Activated CD8-positive, alpha-beta T cell treated with anti-CD3 and anti-CD28 coated beads for 36 hours (primary cell): ENCODE measurements at regions not wholly inside any gene's neighbourhood (a gene's known extent, or its start where the extent isn't known, plus 50 kb on each side); places are given as distances from the start of the nearest gene placed in this dataset.

Source experiments
- ATAC-seq: fragments of 200-7000 bp; cut with Tn5 transposase; one replicate; pipeline ENCODE4 v1.10.0; 2021; ENCODE audit warnings: mild to moderate bottlenecking, moderate library complexity
- CTCF ChIA-PET: fragments of 350-600 bp; sonication (Branson Sonifier 250); formaldehyde crosslinking; loops from one replicate; lab custom pipeline; 2021; ENCODE audit warnings: antibody characterized with exemption; lab: Charles Lee
- POLR2A ChIA-PET: fragments of 350-600 bp; sonication (Branson Sonifier 250); formaldehyde crosslinking; loops from one replicate; lab custom pipeline; 2021; ENCODE audit warnings: antibody characterized with exemption; lab: Charles Lee
- DNase-seq: peaks from one replicate; pipeline ENCODE4 v3.0.0-alpha.2; 2020
- H3K27ac Mint-ChIP-seq: one replicate; pipeline ENCODE4 v1.8.0; 2021; ENCODE audit warnings: mild to moderate bottlenecking, mixed read lengths
- H3K27me3 Mint-ChIP-seq: one replicate; pipeline ENCODE4 v1.8.0; 2021; ENCODE audit warnings: mixed read lengths
- H3K36me3 Mint-ChIP-seq: one replicate; pipeline ENCODE4 v1.8.0; 2021; ENCODE audit warnings: low read depth, mixed read lengths
- H3K4me1 Mint-ChIP-seq: one replicate; pipeline ENCODE4 v1.8.0; 2021; ENCODE audit warnings: low read depth, mixed read lengths
- H3K4me3 Mint-ChIP-seq: one replicate; pipeline ENCODE4 v1.8.0; 2021; ENCODE audit warnings: mild to moderate bottlenecking, moderate library complexity, mixed read lengths
- H3K9me3 Mint-ChIP-seq: one replicate; pipeline ENCODE4 v1.8.0; 2021; ENCODE audit warnings: mixed read lengths
- intact Hi-C: fragments of 100-400 bp; cut with micrococcal nuclease; formaldehyde crosslinking; loops from one replicate; pipeline ENCODE4 v1.10.0; 2022
- TF ChIP-seq, protein P1 (sequence below): fragments of 200-600 bp; IDR thresholded peaks from one replicate; pipeline ENCODE4 v1.8.0; 2022; ENCODE audit warnings: antibody characterized with exemption, mild to moderate bottlenecking

DNA sequence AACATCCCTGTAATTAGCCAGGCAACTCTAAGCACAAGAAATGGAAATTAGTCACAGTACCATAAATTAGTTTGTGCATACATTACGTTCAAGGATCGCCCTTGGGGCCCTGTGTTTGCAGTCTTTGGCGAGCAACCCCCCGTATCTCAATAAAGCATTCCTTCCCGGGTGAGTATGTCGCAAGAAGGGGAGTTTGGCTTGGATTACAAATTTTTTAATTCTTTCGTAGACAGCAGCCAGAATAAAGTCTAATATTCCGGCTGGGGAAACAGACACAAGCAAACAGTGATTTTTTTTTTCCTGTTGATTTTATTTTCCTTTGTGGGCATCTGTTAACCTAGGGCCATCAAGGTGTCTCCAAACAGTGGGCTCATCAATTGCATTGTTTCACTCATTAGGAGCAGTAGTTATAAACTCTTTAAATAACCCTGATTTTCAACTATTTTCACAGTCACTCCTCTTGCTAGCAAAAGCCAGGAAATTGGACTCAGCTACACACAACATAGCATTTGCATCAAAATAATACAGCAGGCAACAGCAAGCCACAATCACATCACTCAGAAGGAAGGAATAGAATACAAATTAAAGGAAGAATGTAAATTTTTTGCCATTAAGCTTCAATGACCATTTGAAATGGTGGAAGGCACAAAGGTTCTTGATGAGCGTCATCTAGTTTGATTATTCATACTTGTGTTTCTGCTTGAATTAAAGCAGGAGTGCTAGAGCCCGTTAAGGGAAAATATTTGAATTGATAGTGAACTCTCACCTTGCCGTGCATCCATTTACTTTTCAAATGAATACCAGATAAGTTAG lies 85.3 kb downstream of the LINC00237 start:
- ChIA-PET CTCF (no interaction called here), POLR2A (no interaction called here)
- Mint-ChIP-seq H3K4me1 (peaks cover 2% of the 10 kb centered on the region), H3K4me3 (no peak overlapping the region), H3K27me3 (peaks cover 42% of the 10 kb centered on the region), H3K27ac (no peak overlapping the region), H3K36me3 (no peaks in the 10 kb centered on the region), H3K9me3 (no peaks in the 10 kb centered on the region)
- ATAC-seq: no peak
- TF ChIP-seq, protein P1, sequence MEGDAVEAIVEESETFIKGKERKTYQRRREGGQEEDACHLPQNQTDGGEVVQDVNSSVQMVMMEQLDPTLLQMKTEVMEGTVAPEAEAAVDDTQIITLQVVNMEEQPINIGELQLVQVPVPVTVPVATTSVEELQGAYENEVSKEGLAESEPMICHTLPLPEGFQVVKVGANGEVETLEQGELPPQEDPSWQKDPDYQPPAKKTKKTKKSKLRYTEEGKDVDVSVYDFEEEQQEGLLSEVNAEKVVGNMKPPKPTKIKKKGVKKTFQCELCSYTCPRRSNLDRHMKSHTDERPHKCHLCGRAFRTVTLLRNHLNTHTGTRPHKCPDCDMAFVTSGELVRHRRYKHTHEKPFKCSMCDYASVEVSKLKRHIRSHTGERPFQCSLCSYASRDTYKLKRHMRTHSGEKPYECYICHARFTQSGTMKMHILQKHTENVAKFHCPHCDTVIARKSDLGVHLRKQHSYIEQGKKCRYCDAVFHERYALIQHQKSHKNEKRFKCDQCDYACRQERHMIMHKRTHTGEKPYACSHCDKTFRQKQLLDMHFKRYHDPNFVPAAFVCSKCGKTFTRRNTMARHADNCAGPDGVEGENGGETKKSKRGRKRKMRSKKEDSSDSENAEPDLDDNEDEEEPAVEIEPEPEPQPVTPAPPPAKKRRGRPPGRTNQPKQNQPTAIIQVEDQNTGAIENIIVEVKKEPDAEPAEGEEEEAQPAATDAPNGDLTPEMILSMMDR: no peak
- DNase-seq: no peak
- intact Hi-C loops: no loop called here

DNA sequence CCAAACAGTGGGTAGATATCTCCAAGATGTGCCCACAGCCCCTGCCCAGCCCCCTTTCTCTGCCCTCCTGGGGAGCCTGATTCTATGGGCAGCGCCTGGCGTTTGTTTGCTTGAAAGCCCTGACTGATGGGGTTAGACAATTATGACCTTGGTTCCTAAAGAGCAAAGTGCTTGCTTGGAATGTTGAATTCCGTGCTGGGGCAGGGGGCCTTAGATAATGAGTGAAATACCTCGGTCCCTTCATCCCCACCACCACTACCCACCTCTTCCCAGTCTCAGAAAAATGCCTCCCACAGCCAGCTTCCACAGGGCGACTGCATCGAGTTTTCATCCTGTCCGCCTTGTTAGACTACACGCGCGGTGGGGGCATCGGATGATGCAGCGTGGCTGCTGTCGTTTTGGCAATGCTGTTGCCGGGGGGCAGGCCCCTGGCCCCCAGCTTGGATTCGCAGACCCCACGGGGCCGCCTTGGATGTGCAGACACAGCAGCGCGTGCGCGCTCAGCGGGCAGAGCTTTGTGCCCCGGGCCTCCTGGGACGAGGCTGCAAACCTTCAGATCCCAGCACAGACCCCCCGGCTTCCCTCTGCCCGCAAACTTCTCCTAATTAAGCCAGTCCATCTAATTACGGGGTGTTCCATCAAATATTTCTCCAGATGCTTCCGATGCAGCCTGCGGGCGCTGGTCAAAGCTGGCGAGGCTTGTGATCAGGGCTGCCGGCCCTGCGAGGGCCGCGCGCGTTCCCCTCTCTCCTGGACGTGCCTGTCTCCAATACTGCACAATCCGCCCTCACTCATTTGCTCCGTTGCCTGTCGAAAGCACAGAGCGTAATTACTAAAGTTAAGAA lies 86.1 kb downstream of the LINC00237 start:
- peaks cover 2% of the 10 kb centered on the region for H3K4me1 Mint-ChIP-seq
- H3K9me3 Mint-ChIP-seq: no peaks in the 10 kb centered on the region
- peaks cover 42% of the 10 kb centered on the region for H3K27me3 Mint-ChIP-seq
- ChIA-PET CTCF (no interaction called here), POLR2A (no interaction called here)
- DNase-seq (no peak), ATAC-seq (no peak)
- no peak overlapping the region for H3K4me3 Mint-ChIP-seq
- H3K27ac Mint-ChIP-seq: no peak overlapping the region
- H3K36me3 Mint-ChIP-seq: no peaks in the 10 kb centered on the region
- intact Hi-C loops: no loop called here
- TF ChIP-seq, protein P1: no peak

DNA sequence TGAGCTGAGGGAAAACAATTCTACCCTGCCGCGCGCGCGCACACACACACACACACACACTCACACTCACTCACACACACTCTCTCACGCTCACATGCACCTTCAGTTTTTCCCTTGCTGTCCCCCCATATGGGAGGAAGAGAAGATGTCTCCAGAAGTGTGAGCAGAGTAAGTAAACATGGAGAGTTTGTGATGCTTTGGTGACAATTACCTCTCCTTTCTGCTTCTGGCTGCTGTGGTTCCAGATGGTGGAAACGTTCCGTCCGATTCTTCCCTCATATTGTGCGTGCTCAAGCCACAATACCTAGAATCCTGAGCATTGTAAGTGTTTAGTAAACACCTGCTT lies 86.7 kb downstream of the LINC00237 start:
- intact Hi-C loops: no loop called here
- H3K4me1 Mint-ChIP-seq: peaks cover 2% of the 10 kb centered on the region
- ChIA-PET CTCF (no interaction called here), POLR2A (no interaction called here)
- no peak overlapping the region for H3K4me3 Mint-ChIP-seq
- DNase-seq (no peak), ATAC-seq (no peak)
- H3K36me3 Mint-ChIP-seq: no peaks in the 10 kb centered on the region
- peaks cover 42% of the 10 kb centered on the region for H3K27me3 Mint-ChIP-seq
- H3K27ac Mint-ChIP-seq: no peak overlapping the region
- no peaks in the 10 kb centered on the region for H3K9me3 Mint-ChIP-seq
- TF ChIP-seq, protein P1: no peak

DNA sequence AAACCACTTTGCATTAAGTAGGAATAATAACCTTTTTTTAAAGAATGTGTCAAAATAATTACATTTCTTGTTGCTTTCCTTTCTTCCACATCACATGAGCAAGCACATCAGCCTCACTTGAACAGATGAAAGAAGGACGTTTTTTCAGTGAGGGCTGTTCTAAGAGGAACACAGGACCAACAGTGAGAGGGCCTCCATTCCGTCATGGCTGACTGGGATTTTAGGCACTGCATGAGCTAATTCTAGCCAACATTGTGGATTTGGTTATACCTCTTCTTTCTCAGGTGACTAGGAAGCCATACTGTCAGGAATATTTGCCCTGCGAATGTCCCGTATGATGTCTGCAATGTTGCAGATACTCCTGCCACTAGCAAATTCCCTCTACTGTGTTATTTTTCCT lies 87.6 kb downstream of the LINC00237 start:
- intact Hi-C loops: no loop called here
- no peaks in the 10 kb centered on the region for H3K36me3 Mint-ChIP-seq
- ATAC-seq (no peak), DNase-seq (no peak)
- peaks cover 2% of the 10 kb centered on the region for H3K4me1 Mint-ChIP-seq
- H3K9me3 Mint-ChIP-seq: no peaks in the 10 kb centered on the region
- peaks cover 40% of the 10 kb centered on the region for H3K27me3 Mint-ChIP-seq
- ChIA-PET CTCF (no interaction called here), POLR2A (no interaction called here)
- TF ChIP-seq, protein P1: no peak
- H3K4me3 Mint-ChIP-seq: no peak overlapping the region
- no peak overlapping the region for H3K27ac Mint-ChIP-seq
